Stomach (tissue), 4 donors: ENCODE measurements at regions not wholly inside any gene's neighbourhood (a gene's known extent, or its start where the extent isn't known, plus 50 kb on each side); places are given as distances from the start of the nearest gene placed in this dataset.

Source experiments
- CTCF ChIP-seq, 7 experiments: fragments of 450-650 bp in 4 of 7; fragments of 200-600 bp in 3 of 7; sonication (generic) in 3 of 7; IDR thresholded peaks; one replicate each; pipeline ENCODE4 v1.5.1; 2016 to 2019; ENCODE audit warnings: antibody characterized with exemption in 7 of 7, control low read depth in 2 of 7, mild to moderate bottlenecking in 1 of 7
- EP300 ChIP-seq: sonication (generic); formaldehyde crosslinking; IDR thresholded peaks from one replicate; pipeline ENCODE4 v1.6.1; 2017; ENCODE audit warnings: antibody characterized with exemption
- POLR2A ChIP-seq, 4 donors: fragments of 450-650 bp; IDR thresholded peaks; one replicate each; pipeline ENCODE4 v1.6.1; 2016; ENCODE audit warnings: antibody characterized with exemption in 4 of 4, control low read depth in 2 of 4, mild to moderate bottlenecking in 1 of 4, moderate library complexity in 1 of 4
- POLR2AphosphoS5 ChIP-seq, 3 donors: sonication (generic); formaldehyde crosslinking; IDR thresholded peaks; one replicate each; pipeline ENCODE4 v1.6.1; 2016; ENCODE audit warnings: antibody characterized with exemption in 3 of 3

GRCh38 chr1:90810681-90811080 lies 93.6 kb upstream of the BARHL2 start:
- TF ChIP-seq EP300 (no peak), CTCF (IDR thresholded peaks at IDR 0.05) (no peak), POLR2AphosphoS5 (IDR thresholded peaks at IDR 0.05) (no peak), POLR2A (IDR thresholded peaks at IDR 0.05) (no peak)
